Body of pancreas (tissue), 4 donors: ENCODE measurements at regions not wholly inside any gene's neighbourhood (a gene's known extent, or its start where the extent isn't known, plus 50 kb on each side); places are given as distances from the start of the nearest gene placed in this dataset.

ENCODE experiments used
- ATAC-seq: fragments of 150-250 bp; one replicate; pipeline ENCODE4 v1.9.1; 2016
- DNase-seq, 4 donors: peaks; one replicate each; pipeline ENCODE4 v3.0.0-alpha.2; 2019
- H3K27ac ChIP-seq, 4 donors: fragments of 200-600 bp; sonication (generic); 1 replicate in 3 of 4; 2 replicates in 1 of 4; pipeline versions ENCODE4 v1.5.1 to v1.6.1; 2016 to 2019; ENCODE audit warnings: mild to moderate bottlenecking in 1 of 4, mixed read lengths in 1 of 4, moderate library complexity in 1 of 4
- H3K27me3 ChIP-seq, 2 donors: fragments of 200-600 bp; sonication (generic); one replicate each; pipeline ENCODE4 v1.6.0; 2016; ENCODE audit warnings: mild to moderate bottlenecking in 1 of 2
- H3K36me3 ChIP-seq, 2 donors: fragments of 200-600 bp; sonication (generic); replicated peaks in 1 of 2; 2 replicates each; pipeline ENCODE4 v1.5.1; 2016; ENCODE audit warnings: low read depth in 2 of 2; ENCODE audit not compliant: insufficient read depth in 1 of 2
- H3K4me1 ChIP-seq: fragments of 200-600 bp; sonication (generic); one replicate; pipeline ENCODE4 v1.6.0; 2016
- H3K4me3 ChIP-seq, 2 donors: fragments of 200-600 bp; sonication (generic); 1 replicate in 1 of 2; 2 replicates in 1 of 2; pipeline ENCODE4 v1.5.1; 2016 to 2019
- H3K9me3 ChIP-seq, 3 donors: fragments of 200-600 bp; sonication (generic); 1 replicate in 2 of 3; 2 replicates in 1 of 3; pipeline ENCODE4 v1.5.1; 2016
- POLR2A ChIP-seq, 3 donors: fragments of 450-650 bp; IDR thresholded peaks; one replicate each; pipeline ENCODE4 v1.6.1; 2016; ENCODE audit warnings: antibody characterized with exemption in 3 of 3, mild to moderate bottlenecking in 2 of 3
- WGBS, 2 donors: methylation state at CpG; one replicate each; pipeline ENCODE4 v1.1.5; 2017; 5-methylcytosine and 5-hydroxymethylcytosine counted together
- intact Hi-C: fragments of 100-400 bp; cut with DNase I; formaldehyde crosslinking; loops from one replicate; pipeline ENCODE4 v1.15.1; 2023
- TF ChIP-seq, protein P1 (sequence below), 7 experiments: fragments of 450-650 bp in 4 of 7; fragments of 200-600 bp in 3 of 7; sonication (generic) in 3 of 7; IDR thresholded peaks; one replicate each; pipeline ENCODE4 v1.5.1; 2016 to 2019; ENCODE audit warnings: antibody characterized with exemption in 7 of 7

DNA sequence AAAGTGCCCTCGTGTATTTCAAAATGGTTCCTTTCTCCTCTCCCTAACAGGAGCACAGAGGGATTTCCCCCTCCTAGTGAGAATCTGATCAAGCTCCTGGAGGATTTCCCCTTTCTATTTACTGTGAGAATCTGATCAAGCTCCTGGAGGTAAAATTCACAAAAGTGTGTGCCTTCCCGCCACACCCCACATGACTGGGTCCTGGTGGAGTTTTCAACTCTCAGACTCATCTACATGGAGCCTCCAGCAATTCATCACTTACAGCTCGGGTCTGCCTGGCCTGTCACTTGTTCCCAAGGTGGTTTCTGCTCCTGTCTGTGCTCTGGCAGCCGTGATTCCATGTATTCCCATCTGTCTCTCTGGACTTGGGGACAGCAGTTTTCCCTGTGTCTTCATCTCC lies 590.7 kb downstream of the FBXO15 start:
- Histone ChIP-seq H3K9me3 (no peaks in the 10 kb centered on the region), H3K36me3 (no peaks in the 10 kb centered on the region), H3K27me3 (no peaks in the 10 kb centered on the region), H3K4me1 (no peaks in the 10 kb centered on the region), H3K27ac (no peak overlapping the region), H3K4me3 (no peak overlapping the region)
- 50 to 52% methylated on average over 4 of the region's 4 CpGs for WGBS, 2 donors
- no peak for DNase-seq
- intact Hi-C loops = no loop called here
- TF ChIP-seq, protein P1, sequence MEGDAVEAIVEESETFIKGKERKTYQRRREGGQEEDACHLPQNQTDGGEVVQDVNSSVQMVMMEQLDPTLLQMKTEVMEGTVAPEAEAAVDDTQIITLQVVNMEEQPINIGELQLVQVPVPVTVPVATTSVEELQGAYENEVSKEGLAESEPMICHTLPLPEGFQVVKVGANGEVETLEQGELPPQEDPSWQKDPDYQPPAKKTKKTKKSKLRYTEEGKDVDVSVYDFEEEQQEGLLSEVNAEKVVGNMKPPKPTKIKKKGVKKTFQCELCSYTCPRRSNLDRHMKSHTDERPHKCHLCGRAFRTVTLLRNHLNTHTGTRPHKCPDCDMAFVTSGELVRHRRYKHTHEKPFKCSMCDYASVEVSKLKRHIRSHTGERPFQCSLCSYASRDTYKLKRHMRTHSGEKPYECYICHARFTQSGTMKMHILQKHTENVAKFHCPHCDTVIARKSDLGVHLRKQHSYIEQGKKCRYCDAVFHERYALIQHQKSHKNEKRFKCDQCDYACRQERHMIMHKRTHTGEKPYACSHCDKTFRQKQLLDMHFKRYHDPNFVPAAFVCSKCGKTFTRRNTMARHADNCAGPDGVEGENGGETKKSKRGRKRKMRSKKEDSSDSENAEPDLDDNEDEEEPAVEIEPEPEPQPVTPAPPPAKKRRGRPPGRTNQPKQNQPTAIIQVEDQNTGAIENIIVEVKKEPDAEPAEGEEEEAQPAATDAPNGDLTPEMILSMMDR (IDR thresholded peaks at IDR 0.05) = no peak
- TF ChIP-seq POLR2A (IDR thresholded peaks at IDR 0.05) = no peak
- ATAC-seq = no peak

DNA sequence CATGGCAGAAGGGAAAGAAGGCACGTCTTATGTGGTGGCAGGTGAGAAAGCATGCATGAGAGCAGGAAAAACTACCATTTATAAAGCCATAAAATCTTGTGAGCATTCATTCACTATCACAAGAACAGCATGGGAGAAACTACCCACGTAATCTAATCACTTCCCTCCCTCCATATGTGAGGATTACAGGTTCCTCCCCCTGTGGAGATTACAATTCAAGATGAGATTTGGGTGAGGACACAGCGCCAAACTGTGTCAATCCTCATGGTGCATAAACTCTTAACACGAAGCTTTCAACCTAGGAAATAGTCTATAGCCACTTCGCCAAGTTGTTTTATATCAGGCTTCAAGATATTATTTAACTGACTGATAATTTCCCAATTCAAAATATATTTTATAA lies 595.5 kb downstream of the FBXO15 start:
- H3K4me3 ChIP-seq = no peak overlapping the region
- H3K27ac ChIP-seq = no peak overlapping the region
- no peaks in the 10 kb centered on the region for H3K9me3 ChIP-seq
- TF ChIP-seq, protein P1 (IDR thresholded peaks at IDR 0.05) = no peak
- TF ChIP-seq POLR2A (IDR thresholded peaks at IDR 0.05) = no peak
- no peaks in the 10 kb centered on the region for H3K4me1 ChIP-seq
- intact Hi-C loops = no loop called here
- no peaks in the 10 kb centered on the region for H3K36me3 ChIP-seq
- 56 to 62% methylated on average over 5 of the region's 5 CpGs for WGBS, 2 donors
- H3K27me3 ChIP-seq = no peaks in the 10 kb centered on the region
- DNase-seq (no peak), ATAC-seq (no peak)

DNA sequence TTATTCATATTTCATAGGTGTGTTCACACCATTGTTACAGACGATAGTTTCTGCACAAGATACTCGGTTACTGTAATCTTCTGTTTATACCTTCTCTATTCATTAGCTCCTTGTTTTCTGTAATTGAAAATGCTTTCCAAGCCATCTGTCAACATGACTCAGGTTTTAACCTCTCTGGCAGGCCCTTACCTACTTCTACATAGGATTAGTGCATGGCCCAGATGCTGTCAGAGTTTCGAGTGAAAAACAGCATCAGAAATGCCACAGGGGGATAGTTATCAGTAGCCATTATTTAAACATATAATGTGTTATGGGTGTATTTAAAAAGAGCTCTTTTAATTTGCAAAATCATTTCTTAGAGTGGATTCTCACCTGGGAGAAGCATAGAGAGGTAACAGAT lies 596.4 kb downstream of the FBXO15 start:
- no peaks in the 10 kb centered on the region for H3K4me1 ChIP-seq
- intact Hi-C loops = no loop called here
- no peak for TF ChIP-seq POLR2A (IDR thresholded peaks at IDR 0.05)
- TF ChIP-seq, protein P1 (IDR thresholded peaks at IDR 0.05) = no peak
- H3K27me3 ChIP-seq = no peaks in the 10 kb centered on the region
- no peaks in the 10 kb centered on the region for H3K36me3 ChIP-seq
- no peak for DNase-seq
- no peak overlapping the region for H3K27ac ChIP-seq
- no peak for ATAC-seq
- no peak overlapping the region for H3K4me3 ChIP-seq
- H3K9me3 ChIP-seq = no peaks in the 10 kb centered on the region
- WGBS, 2 donors = 51 to 60% methylated on average over 3 of the region's 3 CpGs

DNA sequence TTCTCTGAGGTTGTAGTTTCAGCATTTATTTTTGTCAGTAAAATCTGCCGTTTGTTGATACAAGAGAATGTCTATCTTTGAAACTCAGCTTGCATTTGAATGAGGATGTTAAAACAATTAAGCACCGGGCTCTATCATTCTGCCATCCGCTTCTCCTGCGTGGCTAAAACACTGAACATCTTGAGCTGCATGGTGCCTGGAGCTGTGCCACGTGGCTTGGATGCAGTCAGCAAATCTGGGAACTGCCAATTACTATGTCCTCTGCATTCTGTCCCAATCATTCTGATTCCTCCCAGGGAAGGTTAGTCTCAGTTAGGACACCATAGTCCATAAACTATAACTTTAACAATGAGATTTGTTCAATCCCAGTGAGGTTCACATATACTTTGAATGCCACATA lies 598.4 kb downstream of the FBXO15 start:
- WGBS, 2 donors = 59% methylated on average over 5 of the region's 5 CpGs
- no peaks in the 10 kb centered on the region for H3K36me3 ChIP-seq

GRCh38 chr18:73545472-73545871 lies 602.2 kb downstream of the FBXO15 start:
- TF ChIP-seq, protein P1 (IDR thresholded peaks at IDR 0.05) = no peak
- no peak for TF ChIP-seq POLR2A (IDR thresholded peaks at IDR 0.05)
- no peak for ATAC-seq
- H3K4me1 ChIP-seq = no peaks in the 10 kb centered on the region
- intact Hi-C loops = no loop called here
- H3K4me3 ChIP-seq = no peak overlapping the region
- H3K27ac ChIP-seq = no peak overlapping the region
- H3K27me3 ChIP-seq = no peaks in the 10 kb centered on the region
- peaks cover 0 to 3% (median 0%) of the 10 kb centered on the region in 3 donors for H3K9me3 ChIP-seq
- WGBS, 2 donors = 0 to 9% methylated on average over 1 of the region's 1 CpG
- DNase-seq = no peak
- no peaks in the 10 kb centered on the region for H3K36me3 ChIP-seq

More for the DNA sequence above, 598.4 kb downstream of the FBXO15 start:
- H3K4me3 ChIP-seq = no peak overlapping the region
- no peaks in the 10 kb centered on the region for H3K27me3 ChIP-seq
- H3K4me1 ChIP-seq = no peaks in the 10 kb centered on the region
- H3K27ac ChIP-seq = no peak overlapping the region
- DNase-seq (no peak), ATAC-seq (no peak)
- intact Hi-C loops = no loop called here
- TF ChIP-seq, protein P1 (IDR thresholded peaks at IDR 0.05) = no peak
- TF ChIP-seq POLR2A (IDR thresholded peaks at IDR 0.05) = no peak
- H3K9me3 ChIP-seq = no peaks in the 10 kb centered on the region
